Neuronal stem cell (in vitro differentiated cells): ENCODE measurements at regions not wholly inside any gene's neighbourhood (a gene's known extent, or its start where the extent isn't known, plus 50 kb on each side); places are given as distances from the start of the nearest gene placed in this dataset.

Experiments used
- DNase-seq: peaks from one replicate; pipeline ENCODE4 v3.0.0-alpha.2; 2013; ENCODE audit warnings: low spot score
- H2AFZ ChIP-seq: one replicate; pipeline ENCODE4 v1.6.1; 2013; ENCODE audit warnings: mild to moderate bottlenecking, low read length, inconsistent platforms
- H2AK5ac ChIP-seq: 2 replicates; pipeline ENCODE4 v1.6.1; 2013; ENCODE audit warnings: low read depth, mild to moderate bottlenecking, inconsistent platforms, low read length, moderate library complexity, mixed read lengths
- H2BK120ac ChIP-seq: 2 replicates; pipeline ENCODE4 v1.6.1; 2013; ENCODE audit warnings: low read depth, mild to moderate bottlenecking, inconsistent platforms, low read length, moderate library complexity, mixed read lengths
- H2BK12ac ChIP-seq: one replicate; pipeline ENCODE4 v1.6.1; 2013; ENCODE audit warnings: low read length, inconsistent platforms
- H2BK15ac ChIP-seq: 2 replicates; pipeline ENCODE4 v1.6.1; 2013; ENCODE audit warnings: mild to moderate bottlenecking, low read length, inconsistent platforms, mixed read lengths
- H2BK5ac ChIP-seq: one replicate; pipeline ENCODE4 v1.6.1; 2013; ENCODE audit warnings: inconsistent platforms, mild to moderate bottlenecking, low read length, moderate library complexity
- H3K14ac ChIP-seq: one replicate; pipeline ENCODE4 v1.6.1; 2013; ENCODE audit warnings: low read length, inconsistent platforms
- H3K18ac ChIP-seq: 2 replicates; pipeline ENCODE4 v1.6.1; 2013; ENCODE audit warnings: low read length, inconsistent platforms
- H3K23ac ChIP-seq: 2 replicates; pipeline ENCODE4 v1.6.1; 2013; ENCODE audit warnings: low read depth, mild to moderate bottlenecking, mixed read lengths, low read length, inconsistent platforms; ENCODE audit not compliant: poor library complexity
- H3K27ac ChIP-seq: replicated peaks from 3 replicates; pipeline ENCODE4 v1.5.1; 2013; ENCODE audit warnings: low read length, inconsistent platforms
- H3K27me3 ChIP-seq, 3 experiments: 2 replicates each; pipeline ENCODE4 v1.6.1; 2013; ENCODE audit warnings: low read length in 3 of 3, mild to moderate bottlenecking in 2 of 3, inconsistent platforms in 1 of 3, low read depth in 1 of 3, mixed read lengths in 1 of 3, moderate library complexity in 1 of 3; ENCODE audit not compliant: control insufficient read depth in 3 of 3, insufficient read depth in 3 of 3
- H3K36me3 ChIP-seq, 2 donors: replicated peaks in 1 of 2; 2 replicates each; pipeline ENCODE4 v1.6.1; 2013; ENCODE audit warnings: low read length in 2 of 2; ENCODE audit not compliant: control insufficient read depth in 2 of 2, insufficient read depth in 2 of 2
- H3K4ac ChIP-seq: 2 replicates; pipeline ENCODE4 v1.6.1; 2013; ENCODE audit warnings: inconsistent platforms, mild to moderate bottlenecking, low read length, moderate library complexity
- H3K4me1 ChIP-seq, 2 donors: 1 replicate in 1 of 2; 2 replicates in 1 of 2; pipeline ENCODE4 v1.6.1; 2013; ENCODE audit warnings: low read length in 2 of 2, low read depth in 1 of 2; ENCODE audit not compliant: control insufficient read depth in 2 of 2, insufficient read depth in 1 of 2
- H3K4me2 ChIP-seq: one replicate; pipeline ENCODE4 v1.6.1; 2013; ENCODE audit warnings: mild to moderate bottlenecking, low read length, inconsistent platforms; ENCODE audit not compliant: insufficient read depth, poor library complexity, severe bottlenecking
- H3K4me3 ChIP-seq, 2 donors: 2 replicates each; pipeline ENCODE4 v1.5.1; 2013; ENCODE audit warnings: low read length in 2 of 2, mild to moderate bottlenecking in 2 of 2, inconsistent platforms in 1 of 2, moderate library complexity in 1 of 2
- H3K79me1 ChIP-seq: one replicate; pipeline ENCODE4 v1.6.1; 2013; ENCODE audit warnings: low read depth, mild to moderate bottlenecking, inconsistent platforms, low read length, moderate library complexity
- H3K9ac ChIP-seq: one replicate; pipeline ENCODE4 v1.6.1; 2013; ENCODE audit warnings: mild to moderate bottlenecking, low read depth, low read length, inconsistent platforms; ENCODE audit not compliant: poor library complexity
- H3K9me3 ChIP-seq, 2 donors: replicated peaks in 1 of 2; 2 replicates each; pipeline versions ENCODE3 to v1.6.1; 2013; ENCODE audit warnings: low read length in 2 of 2, mild to moderate bottlenecking in 2 of 2, inconsistent platforms in 1 of 2, low read depth in 1 of 2, mixed read lengths in 1 of 2, moderate library complexity in 1 of 2; ENCODE audit not compliant: control insufficient read depth in 2 of 2, insufficient read depth in 1 of 2
- H4K8ac ChIP-seq: one replicate; pipeline ENCODE4 v1.6.1; 2013; ENCODE audit warnings: low read depth, mild to moderate bottlenecking, inconsistent platforms, low read length, moderate library complexity
- H4K91ac ChIP-seq: one replicate; pipeline ENCODE4 v1.6.1; 2013; ENCODE audit warnings: low read length, low read depth, mild to moderate bottlenecking, inconsistent platforms; ENCODE audit not compliant: poor library complexity
- WGBS, 2 donors: extraction: QIAGEN DNeasy Blood & Tissue Kit; methylation state at CpG; one replicate each; pipeline ENCODE4 v1.1.7; 2013; ENCODE audit warnings: missing lambda C conversion rate in 2 of 2, mixed read lengths in 1 of 2; ENCODE audit not compliant: insufficient read length in 2 of 2, insufficient replicate concordance in 1 of 2; ENCODE audit errors: extremely low coverage in 2 of 2; 5-methylcytosine and 5-hydroxymethylcytosine counted together

DNA sequence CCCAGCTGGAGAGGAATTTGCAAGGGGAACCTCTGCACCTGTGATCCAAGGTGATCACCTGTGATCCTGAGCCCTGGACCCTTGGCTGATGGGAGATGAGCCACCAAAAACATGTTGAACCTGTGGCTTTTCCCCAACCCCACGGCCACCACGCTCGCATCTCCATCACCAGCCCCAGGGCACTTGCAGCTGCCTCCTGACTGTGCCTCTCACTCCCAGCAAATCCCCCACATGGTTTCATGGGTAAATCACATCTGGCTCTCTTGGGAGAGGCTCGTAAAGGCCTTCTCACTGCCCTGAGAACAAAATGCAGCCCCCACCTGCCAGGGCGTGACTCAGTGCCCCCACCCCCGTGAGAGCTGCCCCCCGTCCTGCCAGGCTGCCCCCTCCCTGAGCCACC is 76.0 kb downstream of the RFLNA start:
- Histone ChIP-seq H3K4ac (no peak overlapping the region), H2BK5ac (no peak overlapping the region), H3K27ac (no peak overlapping the region), H2BK120ac (no peak overlapping the region), H2AFZ (no peak overlapping the region), H3K4me1 (peaks cover 0 to 4% of the 10 kb centered on the region in 2 donors), H3K36me3 (peaks cover 13 to 25% of the 10 kb centered on the region in 2 donors), H3K4me3 (no peak overlapping the region), H3K9me3 (no peaks in the 10 kb centered on the region), H3K9ac (no peak overlapping the region), H3K27me3 (no peaks in the 10 kb centered on the region), H2BK15ac (no peak overlapping the region), H4K8ac (no peak overlapping the region), H2BK12ac (no peak overlapping the region), H3K18ac (no peak overlapping the region), H2AK5ac (no peak overlapping the region), H4K91ac (no peak overlapping the region), H3K79me1 (peaks cover 10% of the 10 kb centered on the region), H3K4me2 (no peak overlapping the region), H3K14ac (no peak overlapping the region), H3K23ac (no peak overlapping the region)
- WGBS, 2 donors = no CpG with 5 or more reads among the region's 7 CpGs
- DNase-seq = no peak

DNA sequence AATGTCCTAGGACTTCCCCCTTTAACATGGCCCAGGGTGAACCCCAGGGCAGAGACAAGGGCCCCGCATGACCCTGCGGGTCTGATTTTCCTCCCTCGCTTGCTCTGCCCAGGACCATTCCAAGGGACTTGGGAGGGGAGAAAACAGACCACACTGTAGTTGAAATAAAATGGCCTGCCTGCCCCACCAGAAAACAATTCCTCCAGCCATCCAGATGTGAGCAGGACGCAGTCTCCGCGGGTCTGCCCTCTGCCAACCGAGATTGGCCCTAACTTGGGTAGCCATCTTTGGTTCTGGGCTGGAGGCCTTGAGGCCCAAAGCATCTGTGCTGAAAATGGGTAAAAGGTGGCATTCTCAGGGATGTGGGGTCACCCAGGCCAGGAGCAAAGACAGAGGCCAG is 75.5 kb downstream of the RFLNA start:
- Histone ChIP-seq H3K23ac (no peak overlapping the region), H2BK12ac (no peak overlapping the region), H3K27ac (no peak overlapping the region), H3K14ac (no peak overlapping the region), H3K79me1 (peaks cover 13% of the 10 kb centered on the region), H3K9me3 (no peaks in the 10 kb centered on the region), H2AFZ (no peak overlapping the region), H3K4me3 (no peak overlapping the region), H4K91ac (no peak overlapping the region), H3K36me3 (peaks cover 13 to 25% of the 10 kb centered on the region in 2 donors), H3K4me1 (peaks cover 0 to 4% of the 10 kb centered on the region in 2 donors), H2BK120ac (no peak overlapping the region), H2BK5ac (no peak overlapping the region), H3K4ac (no peak overlapping the region), H3K27me3 (no peaks in the 10 kb centered on the region), H2BK15ac (no peak overlapping the region), H2AK5ac (no peak overlapping the region), H3K4me2 (no peak overlapping the region), H3K18ac (no peak overlapping the region), H3K9ac (no peak overlapping the region), H4K8ac (no peak overlapping the region)
- DNase-seq = no peak
- WGBS, 2 donors = no CpG with 5 or more reads among the region's 7 CpGs

DNA sequence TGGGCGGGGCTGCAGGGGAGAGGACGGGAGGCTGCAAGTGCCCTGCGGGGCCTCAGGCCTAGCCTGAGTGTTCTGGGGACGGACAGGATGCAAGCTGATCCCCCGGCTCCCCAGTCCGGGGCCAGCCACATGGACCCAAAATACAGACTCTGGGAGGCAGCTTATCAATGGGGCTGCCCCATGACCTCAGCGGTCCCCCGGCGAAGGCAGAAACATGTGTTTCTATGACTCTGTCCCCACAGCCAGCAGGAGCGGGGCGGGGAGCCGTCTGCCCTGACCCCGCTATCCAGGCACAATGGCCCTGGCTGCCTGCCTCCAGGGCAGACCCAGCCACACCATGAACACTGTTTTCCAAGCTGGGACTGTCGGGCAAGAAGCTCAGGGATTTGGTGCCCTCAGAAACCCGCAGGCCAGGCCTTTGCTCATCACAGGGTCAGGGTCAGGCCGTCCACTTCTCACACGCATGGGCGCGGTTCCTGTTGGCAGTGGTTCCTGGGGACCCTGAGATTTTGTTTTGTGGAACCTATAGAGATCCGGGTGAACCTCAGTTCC is 75.0 kb downstream of the RFLNA start:
- no peak overlapping the region for H3K27ac ChIP-seq
- H3K36me3 ChIP-seq = peaks cover 13 to 24% of the 10 kb centered on the region in 2 donors

DNA sequence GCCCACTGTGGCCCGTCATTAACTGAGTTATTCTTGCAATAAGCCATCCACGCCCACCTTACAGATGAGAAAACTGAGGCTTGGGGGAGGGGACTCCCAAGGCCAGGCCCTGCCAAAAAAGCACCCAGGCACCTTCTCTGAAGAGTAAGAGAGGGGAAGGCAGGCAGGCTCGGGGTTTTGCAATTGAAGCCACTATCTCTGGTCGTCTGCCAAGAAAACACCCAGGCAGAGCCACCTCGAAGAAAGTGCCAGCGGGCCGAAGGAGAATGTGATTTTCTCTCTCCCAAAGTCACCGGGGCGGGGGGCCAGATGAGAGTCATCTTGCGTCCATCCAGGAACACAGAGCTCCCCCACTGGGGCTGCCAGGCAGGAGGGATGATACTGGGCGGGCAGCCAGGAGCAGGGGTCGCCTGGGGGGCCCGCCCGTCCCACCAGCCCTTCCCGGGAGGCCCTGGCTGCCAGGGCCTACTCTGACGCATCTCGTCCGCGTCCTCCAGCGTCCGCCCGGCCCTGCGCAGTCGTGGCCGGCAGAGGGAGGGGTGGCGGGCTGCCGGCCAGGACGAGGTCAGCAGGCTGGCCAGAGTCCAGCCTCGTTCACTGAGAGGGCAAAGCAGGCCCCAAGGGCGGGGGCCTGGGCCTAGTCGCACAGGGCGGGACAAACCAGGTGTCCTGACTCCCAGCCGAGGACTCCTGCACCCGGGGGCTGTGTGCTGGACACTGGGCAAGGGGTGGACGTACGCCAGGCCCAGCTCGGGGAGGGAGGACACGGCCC is 74.3 kb downstream of the RFLNA start:
- Histone ChIP-seq H3K9ac (peak overlapping the region; percentile 44), H3K23ac (peak overlapping the region; percentile 91), H3K4ac (no peak overlapping the region), H3K36me3 (peaks cover 13 to 22% of the 10 kb centered on the region in 2 donors), H3K4me1 (peaks cover 0 to 4% of the 10 kb centered on the region in 2 donors), H4K91ac (no peak overlapping the region), H3K14ac (no peak overlapping the region), H3K9me3 (no peaks in the 10 kb centered on the region), H3K27ac (no peak overlapping the region), H3K18ac (peak overlapping the region; percentile 60), H3K4me3 (no peak overlapping the region), H2BK120ac (no peak overlapping the region), H2AFZ (no peak overlapping the region), H2BK5ac (peak overlapping the region; percentile 19), H3K27me3 (no peaks in the 10 kb centered on the region), H4K8ac (no peak overlapping the region), H2AK5ac (peak overlapping the region; percentile 63), H2BK15ac (no peak overlapping the region), H2BK12ac (peak overlapping the region; percentile 73), H3K4me2 (no peak overlapping the region), H3K79me1 (peaks cover 12% of the 10 kb centered on the region)
- DNase-seq = no peak
- no CpG with 5 or more reads among the region's 38 CpGs for WGBS, 2 donors

More for the DNA sequence above, 75.0 kb downstream of the RFLNA start:
- no peak overlapping the region for H4K8ac ChIP-seq
- peaks cover 0 to 4% of the 10 kb centered on the region in 2 donors for H3K4me1 ChIP-seq
- no peak overlapping the region for H3K4me2 ChIP-seq
- H4K91ac ChIP-seq = peak overlapping the region; percentile 17
- H2AK5ac ChIP-seq = peak overlapping the region; percentile 63
- no peak overlapping the region for H2AFZ ChIP-seq
- no peak overlapping the region for H3K4me3 ChIP-seq
- peak overlapping the region; percentile 91 for H3K23ac ChIP-seq
- no peak overlapping the region for H3K4ac ChIP-seq
- DNase-seq = no peak
- peaks cover 10% of the 10 kb centered on the region for H3K79me1 ChIP-seq
- H2BK5ac ChIP-seq = peak overlapping the region; percentile 19
- H3K27me3 ChIP-seq = no peaks in the 10 kb centered on the region
- peak overlapping the region; percentile 21 for H3K9ac ChIP-seq
- H2BK15ac ChIP-seq = no peak overlapping the region
- H2BK12ac ChIP-seq = no peak overlapping the region
- WGBS, 2 donors = no CpG with 5 or more reads among the region's 20 CpGs
- H3K9me3 ChIP-seq = no peaks in the 10 kb centered on the region
- H3K14ac ChIP-seq = no peak overlapping the region
- H3K18ac ChIP-seq = peak overlapping the region; percentile 60
- no peak overlapping the region for H2BK120ac ChIP-seq
